Stimulated activated CD8-positive, alpha-beta memory T cell treated with anti-CD3 and anti-CD28 coated beads, Interleukin-4, amount 100 ng/mL, for 48 hours (primary cell): ENCODE measurements at regions not wholly inside any gene's neighbourhood (a gene's known extent, or its start where the extent isn't known, plus 50 kb on each side); places are given as distances from the start of the nearest gene placed in this dataset.

Source experiments
- DNase-seq: peaks from one replicate; pipeline ENCODE4 v3.0.0-alpha.2; 2020

DNA sequence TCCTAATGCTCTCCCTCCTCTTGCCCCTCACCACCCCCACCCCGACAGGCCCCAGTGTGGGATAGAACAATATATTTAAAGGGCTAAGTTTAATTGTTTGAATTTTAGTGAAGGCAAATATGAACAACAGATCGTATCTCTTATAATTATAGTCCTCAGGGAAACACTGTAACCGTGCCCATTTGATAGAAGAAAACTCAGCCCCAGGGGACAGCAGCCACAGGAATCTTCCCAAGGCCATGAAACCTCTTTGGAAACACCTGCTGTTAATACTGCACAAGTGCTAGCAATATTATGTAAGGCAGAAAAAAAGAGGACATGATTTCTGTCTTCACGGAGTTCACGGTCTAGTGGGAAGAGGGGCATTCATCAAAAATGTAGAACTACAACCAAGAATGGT is 142.2 kb downstream of the URB2 start:
- DNase-seq = no peak

GRCh38 chr1:229769006-229769405 is 143.0 kb downstream of the URB2 start:
- DNase-seq = no peak

- no peak for DNase-seq
Measured at GRCh38 chr1:229769809-229770208, 143.8 kb downstream of the URB2 start.

- no peak for DNase-seq
Measured at GRCh38 chr1:229778794-229779193, 152.7 kb downstream of the URB2 start.

- no peak for DNase-seq
Measured at GRCh38 chr1:229781453-229781852, 155.4 kb downstream of the URB2 start.

DNA sequence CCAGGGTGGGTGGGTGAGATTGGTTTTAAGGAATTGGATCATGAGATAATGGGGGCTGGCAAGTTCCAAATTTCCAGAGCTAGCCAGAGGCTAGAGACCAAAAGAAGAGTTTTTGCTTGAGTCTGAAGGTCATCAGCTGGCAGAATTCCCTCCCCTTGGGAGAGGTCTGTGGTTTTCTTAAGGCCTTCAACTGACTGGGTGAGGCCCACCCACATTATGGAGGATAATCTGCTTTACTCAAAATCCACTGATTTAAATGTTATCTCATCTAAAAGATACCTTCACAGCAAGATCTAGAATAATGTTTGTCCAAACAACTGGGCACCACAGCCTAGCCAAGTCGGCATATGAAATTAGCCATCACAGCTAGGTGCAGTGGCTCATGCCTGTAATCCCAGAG is 156.4 kb downstream of the URB2 start:
- no peak for DNase-seq

DNA sequence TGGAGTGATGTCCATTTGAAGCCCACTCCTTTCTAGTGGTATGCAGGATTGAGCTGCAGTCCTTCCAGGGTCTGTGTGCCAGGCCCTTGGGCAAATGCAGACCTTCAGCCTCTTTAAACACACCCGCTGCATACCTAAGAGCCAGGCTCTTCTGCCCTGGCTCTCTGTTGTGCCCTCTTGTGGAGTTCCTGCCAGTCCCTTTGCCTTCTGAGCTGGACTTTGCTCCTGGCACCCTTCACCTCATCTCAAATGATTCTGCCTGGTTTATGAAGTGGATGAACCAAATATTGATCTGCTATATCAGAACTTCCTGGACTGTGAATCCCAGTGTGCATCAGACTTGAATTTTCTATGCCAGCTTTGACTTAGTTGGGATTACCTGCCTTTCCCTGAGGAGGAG is 158.8 kb downstream of the URB2 start:
- no peak for DNase-seq

- no peak for DNase-seq
Measured at GRCh38 chr1:229786974-229787610, 161.0 kb downstream of the URB2 start.

GRCh38 chr1:229788004-229788403 is 162.0 kb downstream of the URB2 start:
- no peak for DNase-seq

DNA sequence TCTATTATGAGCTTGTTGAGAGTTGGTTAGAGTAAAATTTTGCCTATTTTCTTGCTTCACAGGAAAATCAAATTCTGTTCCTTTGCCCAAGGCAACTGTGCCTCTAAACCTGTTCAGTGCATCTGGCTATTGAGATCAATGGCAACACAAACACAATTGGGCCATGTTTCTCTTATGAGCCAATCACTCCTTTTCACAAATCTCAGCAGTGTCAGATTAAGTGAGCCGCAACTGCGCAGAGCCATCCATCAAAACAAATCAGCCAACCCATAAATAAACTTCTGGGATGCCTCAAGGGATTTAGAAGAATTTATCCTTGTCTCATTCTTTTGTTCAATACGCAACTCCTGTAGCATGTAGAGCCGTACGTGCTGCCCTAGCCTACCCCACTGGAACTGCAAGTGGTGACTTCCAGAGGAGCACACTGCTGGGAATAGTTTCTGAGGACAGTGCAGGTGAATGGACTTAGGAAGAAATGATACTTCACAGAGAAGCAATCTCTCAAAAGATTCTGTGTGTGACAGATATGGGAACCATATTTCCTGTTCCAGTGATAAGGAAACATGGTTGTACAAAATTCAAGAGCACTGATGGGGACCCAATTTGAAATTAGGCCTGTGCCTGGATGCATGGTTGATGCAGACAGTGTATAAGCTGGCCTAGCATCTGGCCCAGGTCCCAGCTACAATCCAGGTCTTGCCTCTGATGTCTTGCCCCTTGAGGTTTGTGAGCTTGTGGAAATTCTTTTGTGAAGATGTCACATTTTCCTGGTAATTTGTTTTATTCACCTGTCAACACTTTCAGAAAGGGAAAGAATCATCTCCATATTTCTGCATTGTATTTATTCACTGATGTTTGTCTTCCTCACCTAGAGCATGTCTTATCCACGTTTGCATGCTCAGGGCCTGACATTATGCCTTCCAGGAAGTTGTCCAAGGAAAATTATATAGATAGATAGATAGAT is 166.2 kb downstream of the URB2 start:
- DNase-seq = no peak

DNA sequence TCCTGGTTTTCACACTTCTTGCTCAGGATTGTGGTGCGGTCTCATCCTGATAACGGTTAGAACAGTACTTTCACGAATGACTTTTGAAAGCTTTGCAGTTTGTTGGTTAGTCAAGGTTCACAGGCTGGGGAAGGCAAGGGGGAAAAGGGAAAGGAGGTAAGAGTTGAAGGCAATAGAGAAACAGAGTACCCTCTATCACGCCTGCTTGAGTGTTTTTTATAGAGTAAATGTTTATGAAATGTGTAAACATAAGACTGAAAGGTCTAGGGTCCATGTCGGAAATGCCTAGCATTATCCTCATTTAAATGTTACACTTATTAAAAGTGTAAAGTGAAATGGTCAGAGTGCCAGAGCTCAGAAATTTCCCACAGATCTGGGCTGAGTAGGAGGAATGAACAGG is 167.4 kb downstream of the URB2 start:
- no peak for DNase-seq

- no peak for DNase-seq
Measured at GRCh38 chr1:229798558-229798957, 172.5 kb downstream of the URB2 start.

- DNase-seq = no peak
Measured at GRCh38 chr1:229803626-229804217, 177.7 kb downstream of the URB2 start.

- no peak for DNase-seq
Measured at GRCh38 chr1:229808272-229808671, 182.2 kb downstream of the URB2 start.

DNA sequence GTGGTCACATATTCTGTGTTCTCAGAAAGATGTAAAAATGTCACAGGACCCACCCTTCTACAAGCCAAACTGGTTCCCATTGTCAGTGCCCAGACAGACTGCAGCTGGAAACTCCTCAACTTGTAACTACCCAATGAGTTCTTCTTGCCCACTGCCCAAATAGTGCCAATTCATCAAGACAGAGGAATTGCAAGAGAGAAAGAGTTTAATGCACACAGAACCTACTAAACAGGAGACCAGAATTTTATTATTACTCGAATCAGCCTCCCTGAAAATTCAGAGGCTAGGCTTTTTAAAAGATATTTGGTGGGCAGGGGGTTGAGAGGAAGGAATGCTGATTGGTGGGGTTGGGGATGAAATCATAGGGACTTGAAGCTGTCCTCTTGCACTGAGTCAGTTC is 184.1 kb downstream of the URB2 start:
- DNase-seq = no peak

DNA sequence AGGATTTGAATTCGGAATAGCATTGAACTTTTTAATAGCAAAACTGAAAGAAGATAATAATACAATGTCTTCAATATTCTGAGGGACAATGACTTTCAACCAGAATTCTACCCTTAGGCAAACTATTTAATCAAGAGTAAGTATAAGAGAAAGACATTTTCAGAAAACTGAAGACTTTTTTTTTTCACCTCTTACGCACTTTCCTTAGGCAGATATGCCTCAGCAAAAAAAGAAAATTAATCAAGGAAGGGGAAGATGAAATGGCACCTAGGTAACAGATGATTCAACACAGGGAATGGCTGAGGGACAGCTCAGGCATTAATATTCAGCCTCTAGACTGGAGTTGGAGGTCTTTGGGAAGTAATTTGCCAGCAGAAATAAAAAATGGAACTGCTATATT is 184.9 kb downstream of the URB2 start:
- DNase-seq = no peak

- no peak for DNase-seq
Measured at GRCh38 chr1:229812148-229812547, 186.1 kb downstream of the URB2 start.

DNA sequence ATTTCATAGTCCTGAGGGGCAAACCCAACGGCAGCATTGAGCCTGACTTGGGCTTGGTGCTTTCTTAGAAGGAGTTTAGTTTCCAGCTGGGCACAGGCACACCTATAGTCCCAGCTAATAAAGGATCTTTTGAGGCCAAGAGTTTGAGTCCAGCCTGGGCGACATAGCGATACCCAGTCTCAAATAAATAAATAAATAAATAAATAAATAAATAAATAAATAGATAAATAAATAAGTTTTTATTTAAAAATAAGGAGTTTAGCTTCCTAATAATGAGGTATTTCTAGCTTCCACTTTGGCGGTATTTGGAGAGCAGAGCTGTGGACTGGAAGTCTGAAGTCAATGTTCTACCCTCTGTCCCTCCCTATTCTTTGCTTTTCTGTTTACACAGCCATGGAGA is 186.6 kb downstream of the URB2 start:
- no peak for DNase-seq

GRCh38 chr1:229815076-229815475 is 189.0 kb downstream of the URB2 start:
- DNase-seq = no peak

DNA sequence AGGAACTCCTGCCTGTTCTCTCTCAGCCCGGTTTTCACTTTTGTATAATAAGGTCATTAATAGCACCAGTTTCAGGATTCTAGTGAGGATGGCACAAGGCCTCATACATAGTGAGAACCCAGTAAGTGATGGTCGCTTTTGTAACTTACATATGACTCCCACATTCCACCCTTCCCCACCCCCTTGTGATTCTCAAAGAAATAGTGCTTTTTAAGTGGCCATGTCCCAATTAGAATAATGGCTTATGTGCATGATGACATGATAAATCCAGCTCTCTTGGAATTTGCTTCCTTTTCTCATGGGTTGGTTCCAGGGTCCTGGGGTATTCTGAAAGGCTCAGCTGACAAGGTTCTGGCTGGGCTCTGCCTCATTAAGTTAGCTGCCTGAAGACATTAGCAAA is 189.9 kb downstream of the URB2 start:
- DNase-seq = no peak

DNA sequence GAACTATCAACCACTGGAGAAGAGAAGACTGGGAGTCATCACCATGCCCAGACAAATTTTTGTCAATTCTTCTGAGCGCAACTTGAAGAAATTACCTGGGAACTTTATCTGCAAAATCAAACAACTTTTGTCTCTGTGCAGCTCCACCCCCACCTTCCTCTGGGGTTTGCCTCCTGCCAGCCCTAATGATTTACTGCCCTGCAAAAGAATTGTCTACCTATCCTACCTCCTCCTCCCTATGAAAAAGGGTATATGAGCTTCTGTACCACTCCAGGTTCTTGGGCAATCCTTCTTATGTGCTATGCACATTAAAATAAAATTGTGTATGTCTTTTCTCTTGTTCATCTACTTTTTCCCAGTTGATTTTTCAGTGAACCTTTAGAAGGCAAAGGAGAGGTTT is 191.9 kb downstream of the URB2 start:
- no peak for DNase-seq

DNA sequence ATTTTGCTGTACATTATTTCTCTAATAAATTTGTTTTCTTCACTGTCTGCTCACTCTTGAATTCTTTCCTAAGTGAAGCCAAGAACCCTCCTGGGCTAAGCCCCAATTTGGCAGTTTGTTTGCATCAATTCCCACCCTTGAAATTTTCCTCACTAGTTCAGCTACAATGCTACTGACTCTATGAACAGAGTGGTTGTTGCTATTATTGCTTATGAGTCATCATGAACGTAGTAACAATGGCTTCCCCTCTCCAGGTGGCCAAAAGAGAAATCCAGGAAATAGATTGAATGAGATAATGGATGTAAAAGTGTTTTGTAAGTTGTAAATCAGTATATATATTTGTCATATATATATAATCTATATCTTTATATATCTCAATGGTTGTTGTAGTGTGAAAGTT is 193.0 kb downstream of the URB2 start:
- no peak for DNase-seq

DNA sequence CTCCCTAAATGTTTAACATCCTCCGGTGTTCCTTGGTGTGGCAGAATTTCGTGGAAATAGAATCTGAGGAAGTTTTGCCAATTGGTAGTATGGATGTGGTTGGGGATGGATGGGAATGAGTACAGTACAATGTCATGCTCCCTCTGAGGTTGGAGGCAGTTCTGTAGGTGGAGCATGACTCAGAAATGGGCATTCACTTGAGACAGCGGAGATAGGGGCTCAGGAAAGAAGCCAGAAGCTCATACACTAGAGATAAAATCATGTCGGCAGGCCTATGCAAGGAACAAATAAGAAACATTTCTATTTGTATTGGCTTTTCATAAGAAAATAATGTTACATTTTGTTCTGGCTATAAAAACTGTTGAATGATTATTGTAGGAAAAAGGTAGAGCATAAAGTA is 196.0 kb downstream of the URB2 start:
- no peak for DNase-seq

DNA sequence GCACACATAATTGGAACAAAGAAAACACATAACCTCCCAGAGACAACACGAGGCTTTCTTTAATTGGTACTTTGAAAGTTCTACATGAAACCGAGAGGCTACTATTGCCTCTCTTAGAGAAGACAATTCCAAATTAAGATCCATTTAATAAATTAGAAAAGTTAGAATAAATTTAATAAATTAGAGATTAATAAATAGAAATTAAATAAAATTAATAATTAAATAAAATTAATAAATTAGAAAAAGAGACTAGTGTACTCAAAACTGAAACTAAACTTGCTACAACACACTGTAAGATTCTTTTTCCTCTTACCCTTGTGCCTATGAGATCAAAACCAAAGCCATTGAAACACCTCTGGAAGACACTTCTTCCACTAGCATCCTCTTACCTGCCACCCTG is 199.0 kb downstream of the URB2 start:
- no peak for DNase-seq
